Right atrium auricular region (tissue), 2 donors: ENCODE measurements at regions not wholly inside any gene's neighbourhood (a gene's known extent, or its start where the extent isn't known, plus 50 kb on each side); places are given as distances from the start of the nearest gene placed in this dataset.

ENCODE experiments used
- DNase-seq: peaks from one replicate; pipeline ENCODE4 v3.0.0-alpha.2; 2019; ENCODE audit warnings: low spot score
- H3K27ac ChIP-seq, 2 donors: fragments of 200-600 bp; sonication (generic); 1 replicate in 1 of 2; 2 replicates in 1 of 2; pipeline ENCODE4 v1.5.1; 2016 to 2019
- H3K27me3 ChIP-seq, 2 donors: fragments of 200-600 bp; sonication (generic); one replicate each; pipeline versions ENCODE4 v1.5.1 to v1.6.0; 2017 to 2019
- H3K36me3 ChIP-seq: fragments of 200-600 bp; sonication (generic); one replicate; pipeline ENCODE4 v1.5.1; 2016
- H3K4me1 ChIP-seq, 2 donors: fragments of 200-600 bp; sonication (generic); one replicate each; pipeline versions ENCODE4 v1.5.1 to v1.6.0; 2017 to 2019
- H3K4me3 ChIP-seq, 2 donors: fragments of 200-600 bp; sonication (generic); 1 replicate in 1 of 2; 2 replicates in 1 of 2; pipeline ENCODE4 v1.5.1; 2017 to 2019; ENCODE audit warnings: mild to moderate bottlenecking in 1 of 2, moderate library complexity in 1 of 2
- H3K9me3 ChIP-seq, 2 donors: fragments of 200-600 bp; sonication (generic); one replicate each; pipeline ENCODE4 v1.5.1; 2019
- TF ChIP-seq, protein P1 (sequence below), 2 donors: fragments of 200-600 bp; sonication (generic); IDR thresholded peaks; one replicate each; pipeline ENCODE4 v1.5.1; 2019; ENCODE audit warnings: antibody characterized with exemption in 2 of 2

- no peak for DNase-seq
- Histone ChIP-seq H3K36me3 (no peaks in the 10 kb centered on the region), H3K4me1 (no peaks in the 10 kb centered on the region), H3K27ac (no peak overlapping the region), H3K9me3 (no peaks in the 10 kb centered on the region), H3K4me3 (no peak overlapping the region), H3K27me3 (no peaks in the 10 kb centered on the region)
- TF ChIP-seq, protein P1, sequence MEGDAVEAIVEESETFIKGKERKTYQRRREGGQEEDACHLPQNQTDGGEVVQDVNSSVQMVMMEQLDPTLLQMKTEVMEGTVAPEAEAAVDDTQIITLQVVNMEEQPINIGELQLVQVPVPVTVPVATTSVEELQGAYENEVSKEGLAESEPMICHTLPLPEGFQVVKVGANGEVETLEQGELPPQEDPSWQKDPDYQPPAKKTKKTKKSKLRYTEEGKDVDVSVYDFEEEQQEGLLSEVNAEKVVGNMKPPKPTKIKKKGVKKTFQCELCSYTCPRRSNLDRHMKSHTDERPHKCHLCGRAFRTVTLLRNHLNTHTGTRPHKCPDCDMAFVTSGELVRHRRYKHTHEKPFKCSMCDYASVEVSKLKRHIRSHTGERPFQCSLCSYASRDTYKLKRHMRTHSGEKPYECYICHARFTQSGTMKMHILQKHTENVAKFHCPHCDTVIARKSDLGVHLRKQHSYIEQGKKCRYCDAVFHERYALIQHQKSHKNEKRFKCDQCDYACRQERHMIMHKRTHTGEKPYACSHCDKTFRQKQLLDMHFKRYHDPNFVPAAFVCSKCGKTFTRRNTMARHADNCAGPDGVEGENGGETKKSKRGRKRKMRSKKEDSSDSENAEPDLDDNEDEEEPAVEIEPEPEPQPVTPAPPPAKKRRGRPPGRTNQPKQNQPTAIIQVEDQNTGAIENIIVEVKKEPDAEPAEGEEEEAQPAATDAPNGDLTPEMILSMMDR (IDR thresholded peaks at IDR 0.05), result no peak
These were observed 2249.5 kb downstream of the LRRC4C start for GRCh38 chr11:39209981-39210380.

GRCh38 chr11:39205236-39205995, 2254.0 kb downstream of the LRRC4C start:
- Histone ChIP-seq H3K27ac (no peak overlapping the region), H3K27me3 (no peaks in the 10 kb centered on the region), H3K36me3 (no peaks in the 10 kb centered on the region), H3K9me3 (no peaks in the 10 kb centered on the region), H3K4me3 (no peak overlapping the region), H3K4me1 (no peaks in the 10 kb centered on the region)
- TF ChIP-seq, protein P1 (IDR thresholded peaks at IDR 0.05), result no peak
- no peak for DNase-seq

- Histone ChIP-seq H3K27ac (no peak overlapping the region), H3K36me3 (no peaks in the 10 kb centered on the region), H3K4me1 (no peaks in the 10 kb centered on the region), H3K9me3 (no peaks in the 10 kb centered on the region), H3K27me3 (no peaks in the 10 kb centered on the region), H3K4me3 (no peak overlapping the region)
- TF ChIP-seq, protein P1 (IDR thresholded peaks at IDR 0.05), result no peak
- no peak for DNase-seq
These were observed 2266.8 kb downstream of the LRRC4C start for GRCh38 chr11:39192671-39193070.

GRCh38 chr11:39190751-39191150, 2268.7 kb downstream of the LRRC4C start:
- no peaks in the 10 kb centered on the region for H3K9me3 ChIP-seq
- TF ChIP-seq, protein P1 (IDR thresholded peaks at IDR 0.05), result no peak
- H3K36me3 ChIP-seq, result no peaks in the 10 kb centered on the region
- H3K4me1 ChIP-seq, result no peaks in the 10 kb centered on the region
- no peaks in the 10 kb centered on the region for H3K27me3 ChIP-seq
- DNase-seq, result no peak
- H3K4me3 ChIP-seq, result no peak overlapping the region
- no peak overlapping the region for H3K27ac ChIP-seq

- Histone ChIP-seq H3K36me3 (no peaks in the 10 kb centered on the region), H3K9me3 (no peaks in the 10 kb centered on the region), H3K4me1 (no peaks in the 10 kb centered on the region), H3K27me3 (no peaks in the 10 kb centered on the region), H3K27ac (no peak overlapping the region), H3K4me3 (no peak overlapping the region)
- TF ChIP-seq, protein P1 (IDR thresholded peaks at IDR 0.05), result no peak
- no peak for DNase-seq
These were observed 2281.8 kb downstream of the LRRC4C start for GRCh38 chr11:39177678-39178077.

DNA sequence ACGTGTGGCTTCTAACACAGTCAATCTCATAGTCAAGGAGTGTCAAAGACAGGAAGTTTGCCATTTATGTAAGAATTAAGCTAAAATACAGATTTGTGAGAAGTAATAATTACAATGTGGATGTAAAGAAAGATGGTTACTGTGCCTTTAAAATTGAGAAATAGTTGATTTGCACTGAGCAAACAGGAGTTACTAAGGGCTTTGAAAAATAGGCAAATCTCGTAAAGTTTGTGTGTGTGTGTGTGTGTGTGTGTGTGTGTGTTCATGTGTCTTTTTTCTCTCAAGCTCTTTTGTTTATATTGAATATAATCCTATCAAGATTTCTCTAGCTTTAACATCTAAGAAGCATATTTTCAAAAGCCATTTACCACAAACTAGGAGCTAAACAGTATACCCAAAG, 2284.5 kb downstream of the LRRC4C start:
- Histone ChIP-seq H3K4me1 (no peaks in the 10 kb centered on the region), H3K36me3 (no peaks in the 10 kb centered on the region), H3K4me3 (no peak overlapping the region), H3K27me3 (no peaks in the 10 kb centered on the region), H3K9me3 (no peaks in the 10 kb centered on the region), H3K27ac (no peak overlapping the region)
- TF ChIP-seq, protein P1 (IDR thresholded peaks at IDR 0.05), result no peak
- no peak for DNase-seq
